H1 (cell line): ENCODE measurements at regions not wholly inside any gene's neighbourhood (a gene's known extent, or its start where the extent isn't known, plus 50 kb on each side); places are given as distances from the start of the nearest gene placed in this dataset.
A peak's percentile ranks its signal among the peaks of the same experiment; 100 is the strongest.

ENCODE experiments used
- CTCF ChIA-PET: fragments of 300-600 bp; sonication (Branson Sonifier 250); formaldehyde crosslinking; loops from one replicate; lab custom pipeline; 2021; ENCODE audit not compliant: partially characterized antibody; lab: Charles Lee
- POLR2A ChIA-PET: fragments of 300-600 bp; sonication (Branson Sonifier 250); formaldehyde crosslinking; loops from one replicate; lab custom pipeline; 2021; ENCODE audit warnings: inconsistent platforms; ENCODE audit not compliant: partially characterized antibody; lab: Charles Lee
- DNase-seq, 2 experiments: peaks; one replicate each; pipeline versions ENCODE4 v3.0.0 to v3.0.0-alpha.2; 2010 to 2022; ENCODE audit warnings: low spot score in 2 of 2, low read depth in 1 of 2, mixed read lengths in 1 of 2
- FAIRE-seq: peaks from 2 replicates; lab custom pipeline; 2011; peaks lifted over from hg19 to GRCh38; lab: Jason Lieb, UNC
- H2AFZ ChIP-seq: 2 replicates; pipeline ENCODE4 v1.8.1; 2012; ENCODE audit warnings: low read length, inconsistent platforms
- H2AK5ac ChIP-seq: 2 replicates; pipeline ENCODE4 v1.6.1; 2013; ENCODE audit warnings: low read depth, low read length
- H2BK120ac ChIP-seq: replicated peaks from 2 replicates; pipeline ENCODE3; 2013; ENCODE audit warnings: low read depth, low read length, inconsistent platforms
- H2BK12ac ChIP-seq: 2 replicates; pipeline ENCODE4 v1.6.1; 2013; ENCODE audit warnings: low read depth, low read length
- H2BK15ac ChIP-seq: 2 replicates; pipeline ENCODE4 v1.6.1; 2013; ENCODE audit warnings: low read length
- H2BK20ac ChIP-seq: 2 replicates; pipeline ENCODE4 v1.6.1; 2013; ENCODE audit warnings: low read length
- H2BK5ac ChIP-seq: 2 replicates; pipeline ENCODE4 v1.6.1; 2013; ENCODE audit warnings: low read depth, low read length
- H3K14ac ChIP-seq: 2 replicates; pipeline ENCODE4 v1.6.1; 2013; ENCODE audit warnings: inconsistent platforms; ENCODE audit not compliant: insufficient read length
- H3K18ac ChIP-seq: 2 replicates; pipeline ENCODE4 v1.6.1; 2013; ENCODE audit warnings: low read length; ENCODE audit errors: extremely low read depth
- H3K23ac ChIP-seq: 2 replicates; pipeline ENCODE4 v1.6.1; 2013; ENCODE audit warnings: inconsistent platforms; ENCODE audit not compliant: insufficient read length
- H3K23me2 ChIP-seq: 2 replicates; pipeline ENCODE4 v1.6.1; 2013; ENCODE audit warnings: low read depth, low read length
- H3K27ac ChIP-seq: 2 replicates; pipeline ENCODE4 v1.6.1; 2011; ENCODE audit warnings: low read depth, low read length, inconsistent platforms
- H3K27me3 ChIP-seq, 4 experiments: replicated peaks in 1 of 4; 1 replicate in 1 of 4; 2 replicates in 3 of 4; pipeline versions ENCODE4 v1.6.1 to v1.8.1; 2011 to 2013; ENCODE audit warnings: low read length in 3 of 4, mild to moderate bottlenecking in 3 of 4, inconsistent platforms in 2 of 4, mixed read lengths in 2 of 4, moderate library complexity in 1 of 4; ENCODE audit not compliant: control insufficient read depth in 3 of 4, insufficient read depth in 3 of 4; ENCODE audit errors: extremely low read depth in 1 of 4
- H3K36me3 ChIP-seq, 4 experiments: 2 replicates each; pipeline versions ENCODE4 v1.6.1 to v1.8.1; 2011 to 2013; ENCODE audit warnings: mild to moderate bottlenecking in 4 of 4, low read length in 3 of 4, moderate library complexity in 2 of 4, control low read depth in 1 of 4, inconsistent platforms in 1 of 4; ENCODE audit not compliant: insufficient read depth in 4 of 4, control insufficient read depth in 2 of 4
- H3K4ac ChIP-seq: replicated peaks from 2 replicates; pipeline ENCODE3; 2013; ENCODE audit warnings: low read length, low read depth, mixed read lengths, inconsistent platforms; ENCODE audit not compliant: insufficient read length
- H3K4me1 ChIP-seq, 4 experiments: replicated peaks in 1 of 4; 1 replicate in 1 of 4; 2 replicates in 3 of 4; pipeline versions ENCODE4 v1.6.1 to v1.8.1; 2011 to 2013; ENCODE audit warnings: low read length in 3 of 4, inconsistent platforms in 2 of 4, mixed read lengths in 1 of 4; ENCODE audit not compliant: insufficient read depth in 4 of 4, control insufficient read depth in 3 of 4
- H3K4me2 ChIP-seq, 2 experiments: 2 replicates each; pipeline versions ENCODE4 v1.6.1 to v1.8.1; 2011 to 2013; ENCODE audit warnings: low read depth in 2 of 2, low read length in 2 of 2, control low read depth in 1 of 2, inconsistent platforms in 1 of 2, mild to moderate bottlenecking in 1 of 2; ENCODE audit not compliant: insufficient read depth in 1 of 2
- H3K4me3 ChIP-seq, 4 experiments: fragments of 200-600, 300-600 bp in 1 of 4; sonication (generic), shearing (Covaris generic), sonication (Bioruptor Twin) in 1 of 4; 2 replicates each; pipeline versions ENCODE4 v1.5.1 to v1.8.1; 2011 to 2016; ENCODE audit warnings: low read length in 4 of 4, low read depth in 3 of 4, control low read depth in 2 of 4, inconsistent platforms in 2 of 4, mild to moderate bottlenecking in 2 of 4, mixed read lengths in 1 of 4, moderate library complexity in 1 of 4; ENCODE audit not compliant: insufficient read depth in 2 of 4; ENCODE audit errors: extremely low read depth in 1 of 4
- H3K56ac ChIP-seq: replicated peaks from 2 replicates; pipeline ENCODE3; 2013; ENCODE audit warnings: low read depth, mild to moderate bottlenecking, mixed read lengths, low read length, inconsistent platforms; ENCODE audit not compliant: insufficient read length
- H3K79me1 ChIP-seq: 2 replicates; pipeline ENCODE4 v1.6.1; 2013; ENCODE audit warnings: low read depth, low read length, control low read depth
- H3K79me2 ChIP-seq, 2 experiments: 2 replicates each; pipeline versions ENCODE4 v1.6.1 to v1.8.1; 2012 to 2013; ENCODE audit warnings: low read length in 2 of 2, mild to moderate bottlenecking in 2 of 2, inconsistent platforms in 1 of 2; ENCODE audit not compliant: insufficient read depth in 2 of 2, control insufficient read depth in 1 of 2
- H3K9ac ChIP-seq, 4 experiments: replicated peaks in 1 of 4; 1 replicate in 1 of 4; 2 replicates in 3 of 4; pipeline versions ENCODE4 v1.6.1 to v1.8.1; 2011 to 2013; ENCODE audit warnings: low read depth in 3 of 4, low read length in 3 of 4, control low read depth in 2 of 4, mild to moderate bottlenecking in 2 of 4, moderate library complexity in 2 of 4, inconsistent platforms in 1 of 4; ENCODE audit errors: extremely low read depth in 1 of 4
- H3K9me3 ChIP-seq, 2 experiments: 2 replicates each; pipeline versions ENCODE4 v1.6.1 to v1.8.1; 2012 to 2013; ENCODE audit warnings: mild to moderate bottlenecking in 2 of 2, moderate library complexity in 2 of 2, control low read depth in 1 of 2, inconsistent platforms in 1 of 2, low read depth in 1 of 2, low read length in 1 of 2, mixed read lengths in 1 of 2; ENCODE audit not compliant: insufficient read depth in 2 of 2
- H4K20me1 ChIP-seq, 2 experiments: replicated peaks in 1 of 2; 2 replicates each; pipeline versions ENCODE3 to v1.8.1; 2011 to 2013; ENCODE audit warnings: inconsistent platforms in 2 of 2, low read length in 2 of 2, mild to moderate bottlenecking in 1 of 2; ENCODE audit not compliant: insufficient read depth in 2 of 2, control insufficient read depth in 1 of 2
- H4K5ac ChIP-seq: 2 replicates; pipeline ENCODE4 v1.6.1; 2013; ENCODE audit warnings: low read length, low read depth, mixed read lengths, inconsistent platforms; ENCODE audit not compliant: insufficient read length
- H4K8ac ChIP-seq: 2 replicates; pipeline ENCODE4 v1.8.0; 2013; ENCODE audit warnings: mild to moderate bottlenecking, moderate library complexity, low read length, inconsistent platforms; ENCODE audit not compliant: insufficient read depth; ENCODE audit errors: extremely low read depth
- H4K91ac ChIP-seq: replicated peaks from 2 replicates; pipeline ENCODE3; 2013; ENCODE audit warnings: low read length, mixed read lengths, inconsistent platforms; ENCODE audit not compliant: insufficient read length
- BACH1 ChIP-seq: IDR thresholded peaks from 2 replicates; pipeline ENCODE4 v1.6.1; 2012; ENCODE audit warnings: low read length, improper control_type of control experiment
- BRCA1 ChIP-seq: IDR thresholded peaks from 2 replicates; pipeline ENCODE4 v1.6.1; 2012; ENCODE audit warnings: low read depth, low read length, improper control_type of control experiment
- CREB1 ChIP-seq: IDR thresholded peaks from 2 replicates; pipeline ENCODE4 v1.6.1; 2012; ENCODE audit warnings: inconsistent platforms
- EGR1 ChIP-seq: IDR thresholded peaks from 2 replicates; pipeline ENCODE4 v1.6.1; 2011; ENCODE audit warnings: low read depth, low read length, borderline replicate concordance
- EP300 ChIP-seq, 2 experiments: IDR thresholded peaks; 1 replicate in 1 of 2; 2 replicates in 1 of 2; pipeline ENCODE4 v1.6.1; 2011 to 2012; ENCODE audit warnings: low read depth in 2 of 2, low read length in 2 of 2, mild to moderate bottlenecking in 2 of 2, borderline replicate concordance in 1 of 2, inconsistent platforms in 1 of 2, moderate library complexity in 1 of 2
- GABPA ChIP-seq: IDR thresholded peaks from 2 replicates; pipeline ENCODE4 v1.6.1; 2011; ENCODE audit warnings: mild to moderate bottlenecking, low read length, moderate library complexity, borderline replicate concordance; ENCODE audit not compliant: insufficient read depth
- JUN ChIP-seq: IDR thresholded peaks from 2 replicates; pipeline ENCODE4 v1.6.1; 2011; ENCODE audit warnings: low read depth, mild to moderate bottlenecking, improper control_type of control experiment, low read length
- JUND ChIP-seq: IDR thresholded peaks from 2 replicates; pipeline ENCODE4 v1.6.1; 2011; ENCODE audit warnings: mild to moderate bottlenecking, improper control_type of control experiment, low read length
- KDM1A ChIP-seq: fragments of 200-600, 300-600 bp; sonication (generic); IDR thresholded peaks from 2 replicates; pipeline ENCODE4 v1.7.1; 2016; ENCODE audit warnings: mild to moderate bottlenecking, low read length, borderline replicate concordance
- KDM5A ChIP-seq: fragments of 200-600 bp; IDR thresholded peaks from 2 replicates; pipeline ENCODE4 v1.7.1; 2012; ENCODE audit warnings: mild to moderate bottlenecking, low read length, inconsistent platforms, mixed read lengths
- NANOG ChIP-seq: IDR thresholded peaks from 2 replicates; pipeline ENCODE4 v1.6.1; 2011; ENCODE audit warnings: low read length, low read depth, mild to moderate bottlenecking, inconsistent platforms; ENCODE audit not compliant: insufficient read depth, poor library complexity, severe bottlenecking
- RFX5 ChIP-seq: IDR thresholded peaks from 2 replicates; pipeline ENCODE4 v1.6.1; 2011; ENCODE audit warnings: low read depth, low read length, improper control_type of control experiment, borderline replicate concordance
- SAP30 ChIP-seq: fragments of 300-600 bp; sonication (generic); IDR thresholded peaks from 2 replicates; pipeline ENCODE4 v1.7.1; 2012; ENCODE audit warnings: low read length, moderate library complexity, mild to moderate bottlenecking, inconsistent platforms; ENCODE audit not compliant: insufficient read depth, insufficient replicate concordance
- SRF ChIP-seq: IDR thresholded peaks from 2 replicates; pipeline ENCODE4 v1.6.1; 2011; ENCODE audit warnings: mild to moderate bottlenecking, low read depth, low read length, moderate library complexity
- TAF1 ChIP-seq: IDR thresholded peaks from 2 replicates; pipeline ENCODE4 v1.6.1; 2011; ENCODE audit warnings: mild to moderate bottlenecking, low read depth, low read length
- TBP ChIP-seq: IDR thresholded peaks from 2 replicates; pipeline ENCODE4 v1.6.1; 2011; ENCODE audit warnings: low read depth, low read length, improper control_type of control experiment
- WGBS, 2 experiments: shearing (Covaris generic) in 1 of 2; methylation state at CpG; one replicate each; pipeline versions ENCODE4 v1.1.6 to v1.1.7; 2013 to 2015; ENCODE audit warnings: low lambda C conversion rate in 2 of 2, mixed read lengths in 2 of 2, inconsistent platforms in 1 of 2, low coverage in 1 of 2, missing lambda C conversion rate in 1 of 2; ENCODE audit not compliant: insufficient replicate concordance in 2 of 2, insufficient coverage in 1 of 2, insufficient read length in 1 of 2; ENCODE audit errors: extremely low coverage in 1 of 2, missing lambda C conversion rate in 1 of 2; 5-methylcytosine and 5-hydroxymethylcytosine counted together

DNA sequence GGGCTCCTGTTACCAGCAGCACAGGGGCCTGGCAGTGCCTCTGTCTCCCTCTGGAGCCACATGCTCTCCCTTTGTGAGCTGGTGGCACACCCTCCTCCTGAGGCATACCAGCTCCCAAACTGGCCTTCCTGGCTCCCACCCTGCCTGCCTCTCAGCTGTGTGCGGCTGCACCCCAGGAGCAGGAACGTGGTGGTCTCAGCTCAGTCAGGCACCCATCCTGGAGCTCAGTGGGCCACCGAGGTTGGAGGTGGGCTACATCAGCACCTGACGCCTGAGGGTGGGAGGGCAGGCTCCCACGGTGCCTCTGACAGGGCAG lies 85.9 kb upstream of the NKX1-1 start:
- Histone ChIP-seq H3K18ac (no peak overlapping the region), H3K9me3 (no peaks in the 10 kb centered on the region), H2AFZ (no peak overlapping the region), H2BK120ac (no peak overlapping the region), H2BK20ac (no peak overlapping the region), H3K27me3 (peaks cover 0 to 2% (median 0%) of the 10 kb centered on the region in 4 experiments; a peak in 1 of 7 replicates), H2AK5ac (no peak overlapping the region), H3K79me1 (no peaks in the 10 kb centered on the region), H4K5ac (no peak overlapping the region), H3K9ac (no peak overlapping the region), H4K20me1 (peaks cover 0 to under 1% of the 10 kb centered on the region in 2 experiments), H3K27ac (no peak overlapping the region), H3K4me3 (no peak overlapping the region), H3K14ac (no peak overlapping the region), H2BK12ac (no peak overlapping the region), H3K4ac (no peak overlapping the region), H4K91ac (no peak overlapping the region), H4K8ac (peak overlapping the region; percentile 28), H2BK15ac (no peak overlapping the region), H2BK5ac (no peak overlapping the region), H3K79me2 (no peaks in the 10 kb centered on the region), H3K23ac (no peak overlapping the region), H3K56ac (no peak overlapping the region), H3K4me2 (no peak overlapping the region), H3K36me3 (no peaks in the 10 kb centered on the region), H3K4me1 (no peaks in the 10 kb centered on the region), H3K23me2 (peaks cover 5% of the 10 kb centered on the region; the same call in 1 of the 2 replicates)
- ChIA-PET CTCF (interaction anchor here (0.6 to 1.4 kb wide), 3 partner anchors 21 to 137 kb away, joined by 3 to 7 read pairs (median 3); no protein-coding TSS in a partner anchor), POLR2A (interaction anchor here (0.7 kb wide), 1 partner anchor 15 kb away, joined by 3 read pairs; no protein-coding TSS in a partner anchor)
- WGBS, 2 experiments: 85% methylated on average over 5 of the region's 5 CpGs; no CpG with 5 or more reads in 1 of the 2 experiments
- DNase-seq (no peak), FAIRE-seq (no peak)
- TF ChIP-seq RFX5 (no peak), KDM5A (no peak), CREB1 (no peak), GABPA (no peak), TAF1 (no peak), SAP30 (no peak), KDM1A (no peak), JUND (no peak), EP300 (IDR thresholded peaks at IDR 0.05; ENCODE audit: borderline replicate concordance in 1 of 2, low read depth in 2 of 2, low read length in 2 of 2) (no peak), TBP (no peak), EGR1 (no peak), BRCA1 (no peak), NANOG (no peak), JUN (no peak), BACH1 (no peak), SRF (no peak)
